Keratinocyte (primary cell): ENCODE measurements at regions not wholly inside any gene's neighbourhood (a gene's known extent, or its start where the extent isn't known, plus 50 kb on each side); places are given as distances from the start of the nearest gene placed in this dataset.

Experiments
- DNase-seq: peaks from one replicate; pipeline ENCODE4 v3.0.0-alpha.2; 2011; ENCODE audit warnings: low read depth, missing footprints, low spot score
- FAIRE-seq: peaks from 2 replicates; lab custom pipeline; 2011; peaks lifted over from hg19 to GRCh38; lab: Jason Lieb, UNC
- H2AFZ ChIP-seq: 2 replicates; pipeline ENCODE4 v1.6.0; 2012; ENCODE audit warnings: low read length, control low read depth, inconsistent platforms; ENCODE audit not compliant: control insufficient read depth
- H3K27ac ChIP-seq: 2 replicates; pipeline ENCODE4 v1.5.1; 2011; ENCODE audit warnings: low read length; ENCODE audit not compliant: control insufficient read depth, insufficient read depth
- H3K27me3 ChIP-seq: 3 replicates; pipeline ENCODE4 v1.6.0; 2011; ENCODE audit warnings: low read length; ENCODE audit not compliant: control insufficient read depth, insufficient read depth; ENCODE audit errors: extremely low read depth
- H3K36me3 ChIP-seq, 2 experiments: 2 replicates in 1 of 2; 3 replicates in 1 of 2; pipeline ENCODE4 v1.5.1; 2011; ENCODE audit warnings: low read length in 2 of 2, mild to moderate bottlenecking in 1 of 2; ENCODE audit not compliant: control insufficient read depth in 2 of 2, insufficient read depth in 2 of 2; ENCODE audit errors: extremely low read depth in 1 of 2
- H3K4me1 ChIP-seq: 3 replicates; pipeline ENCODE4 v1.5.1; 2011; ENCODE audit warnings: low read length; ENCODE audit not compliant: control insufficient read depth, insufficient read depth; ENCODE audit errors: extremely low read depth
- H3K4me2 ChIP-seq: 3 replicates; pipeline ENCODE4 v1.6.0; 2011; ENCODE audit warnings: low read depth, low read length; ENCODE audit not compliant: control insufficient read depth, insufficient read depth; ENCODE audit errors: extremely low read depth
- H3K4me3 ChIP-seq, 3 experiments: fragments of 200-600 bp in 1 of 3; sonication (generic) in 1 of 3; 2 replicates in 2 of 3; 3 replicates in 1 of 3; pipeline ENCODE4 v1.5.1; 2011 to 2016; ENCODE audit warnings: low read length in 3 of 3, mild to moderate bottlenecking in 3 of 3, control low read depth in 2 of 3, inconsistent platforms in 1 of 3, low read depth in 1 of 3, mixed read lengths in 1 of 3, mixed run types in 1 of 3, moderate library complexity in 1 of 3; ENCODE audit not compliant: control insufficient read depth in 2 of 3, insufficient read depth in 2 of 3; ENCODE audit errors: extremely low read depth in 1 of 3
- H3K79me2 ChIP-seq: 2 replicates; pipeline ENCODE4 v1.6.0; 2012; ENCODE audit warnings: low read length; ENCODE audit not compliant: control insufficient read depth, insufficient read depth
- H3K9ac ChIP-seq: 3 replicates; pipeline ENCODE4 v1.6.0; 2011; ENCODE audit warnings: low read length; ENCODE audit not compliant: control insufficient read depth, insufficient read depth; ENCODE audit errors: extremely low read depth
- H3K9me1 ChIP-seq: 3 replicates; pipeline ENCODE4 v1.6.0; 2011; ENCODE audit warnings: low read length; ENCODE audit not compliant: control insufficient read depth, insufficient read depth; ENCODE audit errors: extremely low read depth
- H3K9me3 ChIP-seq: 2 replicates; pipeline ENCODE4 v1.5.1; 2012; ENCODE audit warnings: low read depth, low read length; ENCODE audit not compliant: control insufficient read depth
- H4K20me1 ChIP-seq: 3 replicates; pipeline ENCODE4 v1.6.0; 2011; ENCODE audit warnings: low read length; ENCODE audit not compliant: control insufficient read depth, insufficient read depth; ENCODE audit errors: extremely low read depth
- EZH2 ChIP-seq: IDR thresholded peaks from one replicate; pipeline ENCODE4 v1.6.1; 2012; ENCODE audit warnings: inconsistent platforms, mild to moderate bottlenecking, low read length, moderate library complexity
- dilution Hi-C: fragments of 300-500 bp; cut with MboI; formaldehyde crosslinking; loops from one replicate; pipeline ENCODE4 v1.7.0; 2020; ENCODE audit warnings: low sequenced_read_pairs; ENCODE audit not compliant: extremely low pct_ligation_motif_present
- TF ChIP-seq, protein P1 (sequence below), 3 experiments: IDR thresholded peaks in 1 of 3; conservative IDR thresholded peaks in 1 of 3; optimal IDR thresholded peaks in 1 of 3; 2 replicates in 2 of 3; 3 replicates in 1 of 3; pipeline versions ENCODE3 to v1.5.1; 2011; ENCODE audit warnings: low read length in 3 of 3, mild to moderate bottlenecking in 3 of 3, moderate library complexity in 2 of 3, control low read depth in 1 of 3, inconsistent platforms in 1 of 3; ENCODE audit not compliant: insufficient read depth in 2 of 3; ENCODE audit errors: extremely low read depth in 1 of 3

DNA sequence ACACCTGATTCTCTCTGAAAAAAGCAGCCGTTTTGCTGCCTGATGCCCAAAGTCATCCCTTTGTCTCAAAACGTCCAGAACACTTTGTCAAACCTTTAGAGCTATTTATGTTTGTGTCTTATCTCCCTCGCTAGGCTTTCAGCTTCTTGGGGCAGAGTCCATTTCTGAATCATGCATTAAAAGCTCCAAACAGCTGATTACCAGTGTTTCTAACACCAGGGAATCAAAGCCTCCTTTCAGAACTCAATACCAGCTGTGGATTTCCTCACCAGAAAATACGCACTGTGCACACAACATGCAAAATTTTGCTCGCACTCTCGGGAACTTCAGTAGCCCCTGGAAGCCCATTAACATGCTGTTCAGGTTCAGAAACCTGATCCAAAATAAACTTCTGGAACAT is 333.3 kb downstream of the HACE1 start:
- no peaks in the 10 kb centered on the region for H3K36me3 ChIP-seq
- no peak overlapping the region for H3K27ac ChIP-seq
- no peak for FAIRE-seq

DNA sequence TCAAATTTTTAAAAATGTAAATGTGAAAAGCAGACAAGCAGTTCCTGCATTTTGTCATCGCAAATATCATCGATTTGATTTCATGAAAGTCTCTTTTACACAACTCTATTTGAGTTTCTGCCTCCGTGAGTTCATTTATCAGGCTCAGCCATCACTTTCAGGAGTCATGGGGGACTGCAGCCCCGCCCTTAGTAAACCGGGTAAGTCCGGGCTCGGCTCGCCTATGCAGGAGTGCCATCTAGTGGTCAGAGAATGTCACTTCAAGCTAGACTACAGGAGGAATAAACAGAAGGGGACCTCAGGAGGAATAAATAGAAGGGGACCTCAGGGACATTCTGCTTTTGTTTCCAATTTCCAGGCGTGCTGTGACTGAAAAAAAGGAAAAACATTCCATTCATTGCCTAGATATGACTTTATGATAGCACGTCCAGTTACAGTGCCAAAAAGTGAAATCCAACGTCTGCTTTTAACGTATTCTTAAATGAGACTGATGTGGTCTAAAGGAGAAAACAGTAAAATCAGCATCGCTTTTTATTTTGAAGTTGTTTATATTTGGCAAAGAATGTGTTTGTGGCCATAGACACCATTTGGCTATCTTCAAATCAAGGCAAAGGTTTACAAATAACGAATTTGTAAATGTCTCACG is 333.9 kb downstream of the HACE1 start:
- DNase-seq (peak; percentile 28), FAIRE-seq (peak; percentile 59)
- peak overlapping the region in 2 of 3 experiments; percentile 44 to 49 for H3K4me3 ChIP-seq
- TF ChIP-seq, protein P1, sequence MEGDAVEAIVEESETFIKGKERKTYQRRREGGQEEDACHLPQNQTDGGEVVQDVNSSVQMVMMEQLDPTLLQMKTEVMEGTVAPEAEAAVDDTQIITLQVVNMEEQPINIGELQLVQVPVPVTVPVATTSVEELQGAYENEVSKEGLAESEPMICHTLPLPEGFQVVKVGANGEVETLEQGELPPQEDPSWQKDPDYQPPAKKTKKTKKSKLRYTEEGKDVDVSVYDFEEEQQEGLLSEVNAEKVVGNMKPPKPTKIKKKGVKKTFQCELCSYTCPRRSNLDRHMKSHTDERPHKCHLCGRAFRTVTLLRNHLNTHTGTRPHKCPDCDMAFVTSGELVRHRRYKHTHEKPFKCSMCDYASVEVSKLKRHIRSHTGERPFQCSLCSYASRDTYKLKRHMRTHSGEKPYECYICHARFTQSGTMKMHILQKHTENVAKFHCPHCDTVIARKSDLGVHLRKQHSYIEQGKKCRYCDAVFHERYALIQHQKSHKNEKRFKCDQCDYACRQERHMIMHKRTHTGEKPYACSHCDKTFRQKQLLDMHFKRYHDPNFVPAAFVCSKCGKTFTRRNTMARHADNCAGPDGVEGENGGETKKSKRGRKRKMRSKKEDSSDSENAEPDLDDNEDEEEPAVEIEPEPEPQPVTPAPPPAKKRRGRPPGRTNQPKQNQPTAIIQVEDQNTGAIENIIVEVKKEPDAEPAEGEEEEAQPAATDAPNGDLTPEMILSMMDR (optimal IDR thresholded peaks at IDR 0.05 in 1 of 3, IDR thresholded peaks at IDR 0.05 in 1 of 3, conservative IDR thresholded peaks at IDR 0.05 in 1 of 3; ENCODE audit: extremely low read depth in 1 of 3, insufficient read depth in 2 of 3, low read length in 3 of 3) = peak; percentile 83 to 87 (median 86)
- no peak for TF ChIP-seq EZH2
- H3K9me3 ChIP-seq = no peaks in the 10 kb centered on the region
- H3K36me3 ChIP-seq = no peaks in the 10 kb centered on the region
- H2AFZ ChIP-seq = peak overlapping the region; percentile 35
- peak overlapping the region; percentile 71 for H3K4me2 ChIP-seq
- H4K20me1 ChIP-seq = no peaks in the 10 kb centered on the region
- H3K9me1 ChIP-seq = no peaks in the 10 kb centered on the region
- no peak overlapping the region for H3K9ac ChIP-seq
- no peaks in the 10 kb centered on the region for H3K27me3 ChIP-seq
- H3K79me2 ChIP-seq = no peaks in the 10 kb centered on the region
- dilution Hi-C loops = no loop called here
- H3K4me1 ChIP-seq = no peaks in the 10 kb centered on the region
- no peak overlapping the region for H3K27ac ChIP-seq

More for the DNA sequence above, 333.3 kb downstream of the HACE1 start:
- no peaks in the 10 kb centered on the region for H3K4me1 ChIP-seq
- H3K9me3 ChIP-seq = no peaks in the 10 kb centered on the region
- H3K9me1 ChIP-seq = no peaks in the 10 kb centered on the region
- H3K4me3 ChIP-seq = no peak overlapping the region
- TF ChIP-seq, protein P1 (optimal IDR thresholded peaks at IDR 0.05 in 1 of 3, IDR thresholded peaks at IDR 0.05 in 1 of 3, conservative IDR thresholded peaks at IDR 0.05 in 1 of 3; ENCODE audit: extremely low read depth in 1 of 3, insufficient read depth in 2 of 3, low read length in 3 of 3) = no peak
- no peak for TF ChIP-seq EZH2
- H2AFZ ChIP-seq = no peak overlapping the region
- no peak overlapping the region for H3K4me2 ChIP-seq
- no peak for DNase-seq
- no peaks in the 10 kb centered on the region for H3K79me2 ChIP-seq
- H3K9ac ChIP-seq = no peak overlapping the region
- no peaks in the 10 kb centered on the region for H3K27me3 ChIP-seq
- dilution Hi-C loops = no loop called here
- no peaks in the 10 kb centered on the region for H4K20me1 ChIP-seq
